GM19035 (cell line): ENCODE measurements at regions not wholly inside any gene's neighbourhood (a gene's known extent, or its start where the extent isn't known, plus 50 kb on each side); places are given as distances from the start of the nearest gene placed in this dataset.

ENCODE experiments used
- ATAC-seq: cut with Tn5 transposase; IDR thresholded peaks from one replicate; pipeline ENCODE4 v1.9.1; 2021; ENCODE audit not compliant: unreplicated experiment

DNA sequence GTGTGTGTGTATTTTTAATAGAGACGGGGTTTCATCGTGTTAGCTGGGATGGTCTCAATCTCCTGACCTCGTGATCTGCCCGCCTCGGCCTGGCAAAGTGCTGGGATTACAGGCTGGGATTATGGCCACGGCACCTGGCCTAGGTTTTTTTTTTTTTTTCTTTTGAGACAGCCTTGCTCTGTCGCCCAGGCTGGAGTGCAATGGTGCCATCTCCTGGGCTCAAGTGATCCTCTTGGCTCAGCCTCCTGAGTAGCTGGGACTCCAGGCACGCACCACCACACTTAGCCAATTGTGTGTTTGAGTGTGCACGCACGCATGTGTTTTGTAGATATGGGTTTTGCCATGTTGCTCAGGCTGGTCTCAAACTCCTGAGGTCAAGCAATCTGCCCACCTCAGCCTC lies 629.8 kb downstream of the ETV1 start:
- no peak for ATAC-seq

DNA sequence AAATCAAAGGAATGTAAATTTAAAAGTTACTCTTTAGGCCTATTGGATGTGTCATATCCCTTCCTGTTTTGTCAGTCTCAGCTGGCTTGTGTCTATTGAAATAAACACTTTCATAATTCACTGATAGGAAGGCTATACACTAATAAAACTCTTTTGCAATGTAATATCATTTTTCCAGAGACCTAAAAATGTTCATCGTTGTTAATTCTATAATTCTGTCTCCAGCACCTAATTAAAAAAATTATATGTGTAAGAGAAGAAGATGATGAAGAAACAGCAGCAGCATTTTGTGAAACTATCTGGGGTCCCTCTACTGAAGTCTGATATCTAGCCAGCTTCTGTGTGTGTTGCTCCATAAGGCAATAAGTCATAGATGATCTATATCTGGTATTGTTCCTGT lies 602.7 kb downstream of the ETV1 start:
- ATAC-seq = no peak

DNA sequence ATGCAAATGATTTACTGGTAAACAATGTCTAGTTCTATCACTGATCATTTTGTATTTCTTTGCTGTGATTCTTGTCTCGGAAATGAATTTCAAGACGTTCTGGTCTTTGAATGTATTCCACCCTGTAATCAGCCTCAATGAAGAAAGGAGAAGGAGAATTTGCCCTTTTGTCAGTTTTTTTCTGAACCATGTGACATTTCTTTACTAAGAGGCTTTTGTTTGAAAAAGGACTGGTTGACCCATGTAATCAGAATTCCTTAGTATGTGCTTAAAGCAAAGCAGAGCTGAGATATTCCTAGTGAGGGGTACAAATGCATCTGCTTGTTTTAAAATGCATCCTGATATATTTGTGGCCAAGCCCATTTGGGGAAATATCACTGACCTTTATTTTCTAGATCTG lies 581.6 kb downstream of the ETV1 start:
- no peak for ATAC-seq

DNA sequence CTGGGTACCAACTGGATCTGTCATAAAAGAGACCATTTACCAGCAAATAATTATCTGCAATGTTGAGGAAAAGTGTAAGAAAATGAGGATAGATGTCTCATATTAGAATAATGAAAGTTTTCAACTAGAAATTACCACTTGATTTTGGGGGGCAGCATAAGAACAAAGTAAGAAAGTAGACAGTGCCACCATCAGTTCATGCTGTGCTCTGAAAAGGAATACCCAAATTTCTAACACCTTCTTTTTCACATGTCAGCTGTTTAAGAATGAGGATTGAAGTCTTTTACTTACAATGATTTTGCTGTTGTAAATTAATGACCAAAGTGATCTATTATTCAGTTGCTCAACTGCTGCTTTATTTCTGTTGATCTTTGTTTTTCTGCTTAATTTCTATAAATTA lies 578.3 kb downstream of the ETV1 start:
- ATAC-seq = no peak

DNA sequence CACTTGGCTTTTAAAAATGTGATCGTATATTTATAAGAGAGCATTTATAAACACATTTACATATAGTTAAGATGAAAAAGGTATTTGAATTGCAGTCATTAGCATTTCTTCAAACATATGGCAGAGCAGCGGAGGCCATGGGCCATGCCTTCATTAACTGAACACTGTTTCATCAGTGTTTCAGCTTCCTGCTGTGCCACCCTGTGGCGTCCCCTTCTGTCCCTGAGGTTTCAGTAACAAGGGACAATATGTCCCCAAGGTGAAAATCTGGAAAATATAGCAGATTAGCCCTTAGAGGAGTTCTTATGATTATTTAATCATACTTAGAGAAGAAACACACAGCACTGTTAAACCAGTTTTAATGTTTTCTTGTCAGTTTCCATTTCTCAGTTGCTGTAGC lies 577.8 kb downstream of the ETV1 start:
- ATAC-seq = no peak

DNA sequence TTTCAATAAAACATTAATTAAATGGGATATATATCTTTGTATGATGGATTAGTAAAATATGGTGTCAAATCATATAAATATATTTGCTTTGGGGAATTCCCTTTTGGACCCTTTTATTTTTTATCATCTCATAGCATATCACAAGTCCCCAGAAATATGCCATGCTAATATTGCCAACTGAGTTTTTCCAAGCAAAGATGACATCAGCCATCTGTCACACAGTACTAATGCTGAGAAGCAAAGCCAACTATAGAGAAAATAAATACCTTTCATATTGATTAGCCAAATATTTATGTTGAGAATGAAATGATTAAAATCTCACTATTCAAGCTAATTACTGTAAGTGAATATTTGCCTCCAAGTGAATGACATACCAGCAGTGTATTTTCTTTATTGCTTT lies 575.3 kb downstream of the ETV1 start:
- ATAC-seq = no peak

DNA sequence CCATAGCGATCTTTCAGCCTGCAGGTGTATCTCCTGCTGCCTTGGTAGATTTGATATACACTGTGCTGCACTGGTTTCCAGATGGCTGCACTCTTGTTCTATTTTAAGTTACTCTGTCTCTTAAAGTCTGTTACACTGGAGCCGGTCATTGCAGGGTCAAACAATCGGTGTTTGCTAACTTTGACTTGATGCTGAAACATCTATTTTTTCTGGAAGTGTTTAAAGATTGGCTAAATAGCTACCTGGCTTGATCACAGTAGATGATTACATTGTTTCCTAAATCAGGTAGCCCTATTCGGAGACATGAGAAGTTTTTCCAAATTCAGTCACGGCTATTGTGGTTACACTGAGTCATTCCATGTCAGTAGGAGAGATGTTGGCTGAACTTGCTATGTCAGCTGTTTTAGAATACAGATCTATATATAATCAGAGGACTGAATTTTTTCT lies 574.8 kb downstream of the ETV1 start:
- ATAC-seq = no peak

DNA sequence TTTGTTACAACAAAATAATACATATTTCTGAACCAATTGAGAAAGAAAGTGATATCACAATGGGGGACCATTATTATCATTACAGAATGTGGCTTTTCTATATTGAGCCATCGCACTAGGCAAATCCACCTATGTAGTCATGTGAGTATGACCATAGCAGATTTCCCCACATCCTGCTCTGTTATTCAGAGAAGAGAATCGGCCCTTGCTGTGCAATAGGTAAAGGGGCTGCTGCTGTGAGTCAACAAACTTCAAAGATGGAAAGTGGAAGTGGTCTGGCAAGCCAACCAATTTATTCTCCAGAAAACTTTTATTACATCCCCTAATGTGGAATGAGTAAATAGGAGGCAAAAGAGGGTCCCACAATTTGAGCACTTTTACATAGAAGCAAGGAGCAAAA lies 573.4 kb downstream of the ETV1 start:
- no peak for ATAC-seq

DNA sequence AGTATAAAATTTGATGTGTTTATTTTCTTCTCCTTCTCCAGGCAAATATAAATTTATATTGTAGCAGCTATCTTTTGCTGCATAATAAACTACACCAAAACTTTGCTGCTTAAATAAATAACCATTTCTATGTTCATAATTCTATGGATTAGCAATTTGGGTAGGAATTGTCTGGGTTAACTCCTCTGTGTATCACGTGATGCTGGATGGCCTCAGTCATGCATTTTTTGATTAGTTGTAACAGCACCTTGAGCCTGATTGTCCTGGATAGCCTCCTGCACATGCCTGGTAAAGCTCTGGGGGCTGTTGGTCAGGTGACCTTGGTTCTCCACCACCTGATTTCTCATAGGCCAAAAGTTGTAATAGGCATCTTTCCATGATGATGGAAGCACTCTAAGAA lies 572.9 kb downstream of the ETV1 start:
- no peak for ATAC-seq

DNA sequence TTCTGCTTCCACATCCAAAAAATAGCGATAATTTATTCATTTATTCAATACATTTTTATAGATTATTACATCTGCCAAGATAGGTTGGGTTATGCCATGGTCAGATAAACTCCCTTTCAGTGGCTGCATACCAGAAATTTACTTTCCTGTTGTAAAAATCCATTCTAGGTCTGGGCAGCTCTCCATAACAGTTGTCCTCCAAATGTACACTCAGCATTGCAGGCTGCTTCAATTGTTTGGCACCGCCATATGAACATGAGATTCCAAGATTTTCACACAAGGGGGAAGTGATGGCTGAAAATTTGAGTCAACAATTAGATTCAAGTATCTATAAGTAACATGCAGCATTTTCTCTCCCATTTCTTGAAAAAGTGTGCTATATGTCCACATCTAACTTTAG lies 568.7 kb downstream of the ETV1 start:
- ATAC-seq = no peak

DNA sequence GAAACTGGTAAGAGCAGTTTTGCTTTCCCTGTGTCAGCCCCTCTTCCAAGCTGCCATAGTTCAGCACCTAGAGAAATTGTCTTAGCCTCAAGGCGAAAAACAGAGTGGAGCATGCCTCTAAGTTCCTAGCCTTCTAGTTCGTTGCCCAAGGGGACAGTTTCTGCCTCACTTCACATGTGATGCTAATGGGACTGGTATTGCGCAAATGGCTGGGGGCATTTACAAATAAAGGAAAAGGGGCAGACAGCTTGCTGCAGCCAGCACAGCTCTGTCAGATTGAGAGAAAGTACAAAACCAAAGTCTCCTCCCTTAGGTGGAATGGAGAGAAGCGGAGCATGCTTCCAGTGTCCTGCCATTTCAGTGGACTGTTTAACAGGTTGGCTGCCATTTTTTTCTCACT lies 567.7 kb downstream of the ETV1 start:
- ATAC-seq = no peak

DNA sequence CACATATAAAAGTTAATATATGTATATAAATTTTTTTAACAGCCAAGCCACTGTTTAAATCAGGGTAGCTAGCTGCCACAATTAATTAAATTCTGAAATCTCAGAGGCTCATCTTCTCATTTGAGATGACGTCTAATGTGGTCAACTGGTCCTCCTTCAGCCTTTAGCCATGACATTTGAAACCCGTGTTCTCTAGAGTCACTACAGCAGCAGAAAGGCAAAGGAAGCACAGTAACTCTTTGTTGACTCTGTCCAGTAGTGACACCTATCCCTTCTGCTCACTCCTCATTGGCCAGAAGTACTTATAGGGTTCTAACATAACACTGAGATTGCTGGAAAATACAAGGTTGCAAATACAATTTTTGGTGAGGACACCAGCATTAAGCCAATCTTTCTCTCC lies 555.5 kb downstream of the ETV1 start:
- ATAC-seq = no peak

DNA sequence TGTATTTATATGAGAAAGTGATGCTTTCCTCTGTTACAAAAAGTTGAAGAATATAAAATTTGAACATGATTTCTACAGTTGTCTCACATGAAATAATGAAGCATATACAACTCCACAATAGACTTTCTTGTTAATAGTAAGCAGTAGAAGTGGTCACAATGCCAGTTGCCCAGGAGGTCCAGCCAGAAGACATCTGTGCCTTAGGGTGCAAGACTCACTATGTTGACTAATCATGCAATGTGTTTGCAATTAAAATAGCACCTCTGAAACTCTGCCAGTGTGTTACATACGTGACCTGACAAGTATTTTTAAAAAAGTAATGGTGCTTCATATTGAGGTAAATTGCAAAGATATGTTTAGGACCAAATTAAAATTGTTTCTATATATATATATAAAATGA lies 547.2 kb downstream of the ETV1 start:
- no peak for ATAC-seq

DNA sequence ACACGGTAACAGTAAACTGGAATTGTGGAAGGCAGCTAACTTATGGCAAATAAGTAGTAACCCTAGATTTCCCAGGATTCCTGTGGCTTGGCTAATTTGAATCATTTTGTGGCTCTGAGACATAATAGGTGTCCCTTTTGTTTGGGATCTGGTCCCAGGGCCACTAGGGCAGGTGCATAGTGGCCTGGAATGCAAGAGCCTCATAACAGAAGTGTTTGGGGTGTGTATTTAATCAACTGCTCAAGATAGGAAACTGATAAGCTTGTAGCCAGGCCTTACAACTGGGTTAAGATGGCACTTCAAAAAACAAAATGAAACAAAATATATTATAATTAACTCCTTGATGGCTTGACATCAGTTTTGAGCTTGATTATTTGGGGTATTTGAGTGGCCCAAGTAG lies 541.8 kb downstream of the ETV1 start:
- ATAC-seq = no peak

DNA sequence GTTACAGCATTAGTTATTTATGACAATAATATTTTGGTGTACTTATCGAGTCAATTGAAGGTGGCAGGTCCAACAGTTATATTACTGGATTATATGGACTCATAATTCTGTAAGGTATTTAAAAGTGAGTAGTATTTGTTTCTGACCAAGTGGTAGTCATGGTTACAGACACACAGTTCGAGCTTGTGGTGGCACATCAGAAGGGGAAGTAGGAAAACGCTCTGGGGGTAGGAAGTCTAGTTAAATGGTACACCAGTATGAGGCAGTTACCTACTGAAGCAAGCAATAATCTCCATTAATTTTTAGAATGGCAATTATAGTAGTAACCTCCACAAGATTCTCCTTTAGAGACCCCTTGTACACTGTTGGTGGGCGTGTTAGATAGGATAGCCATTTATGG lies 541.2 kb downstream of the ETV1 start:
- no peak for ATAC-seq

DNA sequence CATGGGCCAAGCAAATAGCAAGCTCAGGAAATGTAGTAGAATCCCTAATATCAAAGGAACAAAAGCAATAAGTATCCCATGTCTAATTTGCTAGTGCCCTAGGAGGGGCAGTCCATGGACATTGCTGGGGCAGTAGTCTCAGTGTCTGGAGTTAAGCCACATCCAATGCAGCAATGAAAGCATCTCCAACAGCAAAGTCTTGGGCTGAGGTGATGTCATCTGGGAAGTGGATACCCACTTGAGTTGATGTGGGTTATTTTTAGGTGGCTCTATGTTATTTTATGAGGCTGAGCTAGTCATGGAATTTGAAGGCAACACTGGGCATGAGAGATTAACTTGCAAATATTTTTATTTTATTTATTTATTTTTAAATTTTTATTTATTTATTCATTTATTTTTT lies 540.0 kb downstream of the ETV1 start:
- ATAC-seq = no peak

DNA sequence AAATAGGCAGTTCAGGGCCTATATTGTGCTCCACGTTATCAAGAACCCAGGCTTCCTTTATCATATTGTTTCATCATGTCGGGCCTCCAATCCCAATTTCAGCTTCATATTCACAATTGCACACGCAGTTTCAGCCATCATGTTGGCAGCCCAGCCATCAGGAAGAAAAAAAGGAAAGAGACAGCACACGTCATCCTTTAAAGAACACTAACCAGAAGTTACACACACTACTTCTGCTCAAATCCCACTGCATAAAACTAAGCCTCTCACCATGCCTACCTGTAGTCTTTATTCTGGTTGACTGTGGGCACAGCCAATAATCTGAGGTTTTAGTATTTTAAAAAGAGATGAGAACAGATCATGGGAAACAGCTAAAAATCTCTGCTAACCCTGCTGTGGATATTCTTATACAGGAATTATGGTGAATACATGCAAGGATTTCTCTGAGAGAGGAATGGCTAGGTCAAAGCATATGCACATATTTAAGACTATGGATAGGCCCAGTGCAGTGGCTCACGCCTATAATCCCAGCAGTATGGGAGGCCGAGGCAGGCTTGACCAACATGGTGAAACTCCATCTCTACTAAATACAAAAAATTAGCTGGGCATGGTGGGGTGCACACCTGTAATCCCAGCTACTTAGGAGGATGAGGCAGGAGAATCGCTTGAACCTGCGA lies 534.4 kb downstream of the ETV1 start:
- no peak for ATAC-seq

DNA sequence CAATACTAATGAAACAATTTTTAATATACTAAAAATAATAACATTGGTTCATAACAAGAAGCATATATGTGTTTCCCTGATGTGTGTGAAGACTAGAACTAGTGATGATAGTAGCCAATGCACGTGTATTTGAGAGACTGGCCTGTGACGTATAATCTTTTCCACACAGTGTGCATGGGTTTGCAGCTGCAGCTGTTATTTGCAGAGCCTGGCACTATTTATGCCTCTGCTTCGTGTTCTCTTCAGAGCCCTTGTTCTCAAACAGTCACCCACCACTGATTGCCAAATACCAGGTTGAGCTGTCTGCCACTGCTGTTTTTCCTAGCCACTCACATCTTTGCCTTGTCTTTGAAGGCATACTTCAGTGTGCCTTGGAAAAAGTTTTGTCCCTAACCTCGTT lies 531.7 kb downstream of the ETV1 start:
- no peak for ATAC-seq

DNA sequence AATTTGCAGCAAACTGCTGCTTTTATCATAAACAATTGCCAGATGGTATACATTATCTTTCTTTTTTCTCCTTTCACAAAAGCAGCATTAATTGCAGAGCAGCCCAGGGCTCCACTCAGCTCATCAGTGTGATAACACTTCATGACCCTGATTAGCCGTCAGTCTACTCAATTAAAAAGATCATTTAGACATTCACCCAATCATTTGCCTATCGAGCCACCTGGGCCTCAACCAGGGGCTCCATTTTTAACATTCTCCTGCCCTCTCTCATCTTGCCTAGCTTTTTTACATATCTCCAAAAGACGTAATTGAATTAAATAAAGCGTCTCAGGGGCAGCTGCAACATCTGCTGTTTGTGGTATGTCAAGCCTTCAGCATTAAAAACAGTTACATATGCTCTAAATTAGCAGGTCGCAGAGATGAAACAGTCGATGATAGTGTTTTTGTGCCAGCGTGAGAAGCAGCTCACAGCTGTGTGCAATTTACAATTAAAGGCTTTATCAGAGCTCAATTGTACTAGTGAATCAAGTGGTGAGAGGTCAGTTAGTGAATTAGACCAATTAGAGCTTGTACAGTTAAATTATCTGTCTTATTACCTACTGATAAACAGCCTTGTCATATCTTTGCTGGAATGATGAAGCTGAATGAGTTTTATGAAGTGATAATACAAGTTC lies 522.5 kb downstream of the ETV1 start:
- ATAC-seq = no peak

DNA sequence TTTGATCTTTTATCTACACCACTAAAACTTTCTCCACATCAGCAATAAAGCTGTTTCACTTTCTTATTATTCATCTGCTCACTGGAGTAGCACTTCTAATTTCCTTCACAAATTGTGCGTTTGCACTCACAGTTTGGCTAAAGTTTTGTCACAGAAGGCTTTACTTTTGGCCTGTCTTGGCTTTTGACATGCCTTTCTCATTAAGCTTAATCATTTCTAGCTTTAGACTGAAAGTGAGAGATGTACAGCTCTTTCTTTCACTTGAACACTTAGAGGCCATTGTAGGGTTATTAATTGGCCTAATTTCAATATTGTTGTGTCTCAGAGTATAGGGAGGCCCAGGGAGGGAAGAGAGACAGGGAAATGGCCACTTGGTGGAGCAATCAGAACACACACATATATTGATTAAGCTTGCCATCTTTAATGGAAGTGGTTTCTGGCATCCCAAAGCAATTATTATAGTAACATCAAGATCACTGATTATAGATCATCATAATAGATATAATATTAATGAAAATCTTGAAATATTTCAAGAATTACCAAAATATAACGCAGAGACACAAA lies 512.5 kb downstream of the ETV1 start:
- ATAC-seq = no peak

DNA sequence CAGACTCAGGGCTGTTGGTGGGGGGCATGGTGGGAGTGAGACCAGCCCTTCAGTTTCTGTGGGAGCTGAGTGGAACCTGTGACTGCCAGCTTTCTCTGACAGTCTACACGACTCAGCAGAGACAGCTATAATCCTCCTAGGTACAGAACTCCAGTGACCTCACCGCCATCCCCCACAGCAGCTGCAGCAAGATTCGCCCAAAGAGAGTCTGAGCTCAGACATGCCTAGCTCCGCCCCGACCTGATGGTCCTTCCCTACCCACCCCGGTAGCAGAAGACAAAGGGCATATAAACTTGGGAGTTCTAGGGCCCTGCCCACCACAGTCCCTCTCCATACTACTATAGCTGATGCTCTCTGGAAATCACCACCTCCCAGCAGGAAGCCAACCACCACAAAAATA lies 500.1 kb downstream of the ETV1 start:
- no peak for ATAC-seq

DNA sequence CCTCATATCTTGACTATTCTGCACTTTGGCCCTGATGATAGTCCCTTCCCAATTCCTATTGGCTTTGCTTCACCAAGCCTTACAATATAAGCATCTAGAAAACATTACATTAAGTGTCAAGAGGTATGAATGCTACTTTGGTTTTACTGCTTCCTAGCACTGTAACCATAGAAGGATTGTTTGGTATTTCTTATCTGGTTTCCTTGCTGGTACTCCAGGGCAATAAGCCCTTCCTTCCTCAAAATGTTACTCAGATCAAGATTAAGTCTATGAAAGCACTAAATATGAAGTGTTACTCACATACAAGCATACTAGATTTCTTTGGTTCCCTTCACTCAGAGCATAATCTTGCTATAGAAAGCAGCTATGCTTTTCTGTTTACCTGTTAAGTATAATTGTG lies 492.5 kb downstream of the ETV1 start:
- ATAC-seq = no peak

DNA sequence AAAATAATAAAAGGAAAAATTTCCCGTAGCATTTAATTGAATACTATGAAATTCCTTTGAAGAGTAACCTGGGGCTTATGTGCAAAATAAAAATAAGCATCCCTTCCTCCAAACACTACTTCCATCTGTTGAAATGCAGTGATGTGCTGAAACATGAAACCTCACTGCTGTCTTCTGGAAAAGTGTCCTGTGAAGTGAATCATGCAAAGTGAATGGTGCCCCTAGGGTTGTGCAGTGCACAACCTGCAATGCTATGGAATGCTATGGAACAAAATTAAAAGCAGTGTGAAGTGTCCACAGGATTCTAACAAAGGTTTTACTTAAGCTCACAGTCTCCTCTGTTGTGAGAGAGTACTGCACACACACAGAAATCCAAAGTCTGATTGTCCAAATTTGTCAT lies 480.9 kb downstream of the ETV1 start:
- no peak for ATAC-seq
